ENCODE measurements at regions not wholly inside any gene's neighbourhood (a gene's known extent, or its start where the extent isn't known, plus 50 kb on each side); places are given as distances from the start of the nearest gene placed in this dataset.
A peak's percentile ranks its signal among the peaks of the same experiment; 100 is the strongest.

DNA sequence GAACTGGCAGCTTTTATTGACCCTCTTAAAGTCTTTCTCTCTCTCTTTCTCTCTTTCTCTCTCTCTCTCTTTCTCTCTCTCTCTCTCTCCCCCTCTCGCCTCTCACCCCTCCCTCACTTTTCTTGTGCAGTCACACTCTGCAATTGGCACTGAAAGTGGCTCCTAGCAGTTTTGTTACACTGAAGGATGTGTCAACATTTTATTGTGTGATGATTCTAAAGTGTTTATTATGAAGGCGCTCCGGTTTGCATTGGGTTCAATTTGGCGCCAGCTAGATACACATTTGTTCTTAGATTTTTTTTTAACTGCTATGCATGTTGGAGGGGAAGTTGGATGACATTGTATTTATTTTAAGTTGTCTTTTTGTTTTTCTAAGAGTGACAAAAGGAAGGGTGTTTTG, 64.0 kb upstream of the CHRM3 start:
- no peak for DNase-seq

- DNase-seq = no peak
Measured at GRCh38 chr1:239321877-239322276, 64.5 kb upstream of the CHRM3 start.

DNA sequence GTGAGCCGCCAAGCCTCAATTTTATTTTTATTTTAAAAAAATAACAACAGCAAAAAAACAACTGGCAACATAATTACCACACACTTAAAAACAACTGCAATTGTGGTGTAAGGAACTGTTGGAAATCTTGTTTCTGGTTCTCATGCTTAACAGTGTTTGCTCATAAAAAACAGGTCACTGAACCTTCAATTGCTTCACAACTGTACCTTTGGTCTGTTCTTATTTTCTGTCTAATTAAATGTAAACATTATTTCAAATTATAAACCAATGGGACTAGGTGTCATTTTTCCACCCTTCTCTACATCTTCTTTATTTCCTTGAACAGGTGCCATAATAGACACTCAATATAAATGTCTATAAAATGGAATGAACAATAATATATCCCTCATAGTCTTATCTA, 68.4 kb upstream of the CHRM3 start:
- no peak for DNase-seq

DNA sequence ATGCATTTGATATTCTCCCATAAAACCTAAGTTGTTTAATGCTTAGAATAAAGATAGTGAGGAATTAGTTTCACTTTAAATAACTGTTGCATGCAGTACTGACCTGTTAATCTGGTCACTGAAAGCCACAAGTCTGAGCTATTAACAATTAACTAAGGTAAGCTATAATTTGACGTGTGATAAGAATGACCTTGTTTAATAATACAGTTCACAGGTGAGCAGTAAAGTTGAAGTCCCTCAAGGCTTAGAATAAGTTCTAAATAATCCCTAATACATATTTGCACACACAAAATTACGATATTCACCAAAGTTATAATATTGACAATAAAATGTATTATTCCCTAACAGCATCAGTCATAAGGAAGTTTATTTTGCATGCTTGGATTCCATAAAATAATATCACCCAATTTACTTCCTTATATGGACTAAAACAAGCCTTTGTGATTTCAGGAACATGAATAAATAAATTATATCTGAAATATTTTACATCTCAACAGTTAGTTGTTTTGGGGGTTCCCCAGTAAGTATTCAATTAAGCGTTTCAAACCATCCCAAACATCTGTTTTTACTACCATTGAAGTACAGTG, 70.6 kb upstream of the CHRM3 start:
- no peak for DNase-seq

DNA sequence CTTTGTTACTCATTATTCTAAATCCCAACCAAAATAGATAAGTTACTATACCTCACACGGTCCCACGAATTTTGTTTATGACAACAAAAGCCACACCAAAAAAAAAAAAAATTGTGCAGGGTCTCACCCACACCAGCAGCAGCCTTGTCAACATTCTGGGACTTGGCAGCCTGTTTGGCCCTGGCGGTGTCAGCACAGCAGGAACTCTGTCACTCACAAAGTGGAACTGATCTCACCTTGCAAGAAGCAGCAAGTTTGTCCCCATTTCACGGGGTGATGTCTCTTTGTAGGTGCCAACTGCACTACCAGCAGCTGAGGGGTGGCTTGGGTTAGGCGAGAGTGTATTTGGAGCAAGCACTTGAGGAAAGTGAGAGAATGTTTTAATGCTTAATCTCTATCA, 75.0 kb upstream of the CHRM3 start:
- DNase-seq = no peak

- DNase-seq = peak; percentile 10
Measured at GRCh38 chr1:239308701-239309333, 77.6 kb upstream of the CHRM3 start.

GRCh38 chr1:239307886-239308285, 78.5 kb upstream of the CHRM3 start:
- no peak for DNase-seq

DNA sequence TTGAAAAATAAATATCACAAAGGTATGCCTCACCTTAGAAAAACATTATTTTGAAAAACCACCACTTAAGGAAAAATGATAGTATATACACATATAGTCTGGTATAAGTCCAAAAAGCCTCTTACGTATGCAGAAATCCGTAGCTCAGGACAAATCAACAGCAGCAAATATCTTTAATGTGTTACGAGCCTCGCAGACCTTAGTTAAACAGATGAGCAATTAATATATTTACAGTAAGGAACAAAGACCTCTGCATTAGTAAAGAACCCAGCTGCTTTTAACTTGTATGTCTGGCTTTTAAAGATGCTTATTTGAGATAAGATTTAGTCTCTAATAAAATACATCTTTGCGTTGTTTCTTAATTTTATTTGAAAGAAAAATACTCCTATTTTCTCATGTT, 79.9 kb upstream of the CHRM3 start:
- DNase-seq = no peak

GRCh38 chr1:239303289-239303688, 83.1 kb upstream of the CHRM3 start:
- no peak for DNase-seq

DNA sequence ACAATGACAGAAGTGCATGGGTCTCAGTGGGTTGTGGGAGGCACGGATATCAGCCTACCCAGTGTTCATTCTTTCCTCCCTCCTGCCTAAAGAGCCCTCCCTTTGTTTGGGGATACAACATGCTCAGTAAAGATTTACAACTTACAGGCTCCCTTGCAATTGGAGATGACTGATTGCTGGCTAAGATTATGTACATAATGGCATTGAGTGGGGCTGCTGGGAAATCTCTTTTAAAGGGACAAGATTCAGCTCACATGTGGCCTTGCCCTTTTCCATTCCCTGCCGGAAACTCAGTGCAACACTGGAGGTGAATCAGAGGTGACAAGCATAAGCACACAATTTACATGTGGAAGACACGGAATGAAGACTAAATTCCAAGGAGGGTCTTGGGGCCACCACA, 83.7 kb upstream of the CHRM3 start:
- DNase-seq = no peak

DNA sequence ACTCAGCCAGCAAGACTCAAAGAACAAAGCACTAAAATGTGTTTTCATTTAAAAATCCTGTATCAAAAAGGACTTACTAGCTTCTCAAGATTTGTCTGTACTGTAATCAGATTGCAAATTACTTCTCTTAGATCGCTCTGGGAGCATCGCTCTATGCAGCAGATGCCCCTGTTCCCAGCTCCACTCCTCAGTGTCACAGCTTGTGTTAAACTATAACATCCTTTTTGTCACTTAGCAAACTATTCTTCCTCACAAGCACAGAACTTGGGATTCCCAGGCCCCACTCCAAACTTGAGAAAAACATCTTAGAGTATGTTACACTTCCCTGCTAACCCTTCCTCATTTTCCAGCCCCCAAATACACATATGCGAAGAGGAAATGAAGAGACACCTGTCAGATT, 85.1 kb upstream of the CHRM3 start:
- DNase-seq = no peak

DNA sequence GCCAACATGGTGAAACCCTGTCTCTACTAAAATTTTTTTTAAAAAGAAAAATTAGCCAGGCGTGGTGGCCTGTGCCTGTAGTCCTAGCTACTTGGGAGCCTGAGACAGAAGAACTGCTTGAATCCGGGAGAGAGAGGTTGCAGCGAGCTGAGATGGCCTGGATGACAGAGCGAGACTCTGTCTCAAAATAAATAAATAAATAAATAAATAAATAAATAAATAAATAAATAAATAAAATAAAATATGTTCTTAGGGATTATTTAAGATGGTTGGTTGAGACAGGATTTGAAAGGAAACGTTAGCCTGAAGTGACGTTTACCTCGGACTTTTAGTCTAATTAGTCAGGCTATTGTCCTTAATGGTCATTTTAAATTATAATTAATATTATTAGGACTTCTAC, 88.5 kb upstream of the CHRM3 start:
- no peak for DNase-seq

DNA sequence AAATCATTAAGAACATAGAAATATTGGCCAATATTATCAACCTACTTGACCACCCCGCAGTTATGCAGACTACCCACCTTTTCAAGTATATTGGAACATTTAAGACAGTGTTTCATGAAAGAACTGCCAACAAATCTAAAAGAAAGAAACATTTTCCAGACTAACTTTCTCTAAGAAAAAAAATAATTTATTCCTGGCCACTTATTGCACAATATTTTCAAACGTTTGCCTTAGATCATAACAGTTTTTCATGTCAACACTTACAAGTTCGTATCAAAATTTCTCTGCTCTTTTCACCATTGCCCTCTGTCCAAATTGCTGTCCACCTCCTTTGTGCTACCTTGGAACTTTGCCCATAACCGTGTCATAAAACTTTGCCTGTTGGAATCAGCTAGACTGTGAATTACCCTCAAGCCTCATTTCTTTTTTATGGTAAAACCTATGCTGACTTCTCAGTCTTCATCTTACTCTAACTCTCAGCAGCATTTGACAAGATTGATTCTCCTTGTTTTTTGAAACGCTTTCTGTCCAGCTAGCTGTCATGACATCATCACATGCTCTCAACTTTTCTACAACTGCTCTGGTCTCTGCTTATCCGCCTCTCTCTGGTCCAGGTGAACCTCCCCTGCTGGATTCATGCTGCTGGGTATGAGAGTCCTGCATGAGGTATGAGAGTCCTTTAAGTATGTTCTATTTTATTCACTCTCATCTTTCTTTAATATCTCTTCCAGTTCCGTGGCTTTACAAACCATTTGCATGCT, 92.8 kb upstream of the CHRM3 start:
- no peak for DNase-seq

DNA sequence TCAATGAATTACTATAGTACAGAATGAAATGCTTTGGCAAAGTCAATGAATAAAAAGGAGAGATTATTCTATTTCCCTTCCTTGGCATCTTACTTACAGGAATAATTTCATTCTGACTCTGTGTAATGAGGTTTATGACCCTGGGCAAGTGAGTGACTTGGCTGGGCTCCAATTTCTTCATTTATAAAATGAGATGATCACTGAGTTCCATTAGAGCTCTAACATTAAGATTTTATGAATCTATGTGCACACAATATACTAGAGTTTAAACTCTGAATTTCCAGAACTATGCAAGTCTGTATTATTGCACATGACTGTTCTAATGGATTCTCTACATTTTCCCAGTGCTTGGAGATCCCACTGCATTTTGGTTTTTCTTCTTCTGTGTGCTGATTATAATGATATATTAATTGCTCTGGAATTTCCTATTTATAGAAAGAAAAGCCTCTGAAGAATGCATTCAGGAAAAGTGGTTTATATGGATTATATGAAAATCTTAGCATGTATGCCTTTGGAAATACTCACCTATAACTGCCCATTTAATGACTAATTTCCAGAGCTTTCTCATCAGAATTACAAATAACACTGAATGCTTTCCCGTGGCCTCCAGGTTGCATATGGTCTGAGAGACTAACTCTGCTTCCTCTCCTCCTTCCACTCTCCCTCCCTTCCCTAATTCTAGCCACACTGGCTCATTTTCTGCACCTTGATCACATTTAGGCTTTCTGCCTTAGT, 97.4 kb upstream of the CHRM3 start:
- no peak for DNase-seq

GRCh38 chr1:239287296-239287695, 99.1 kb upstream of the CHRM3 start:
- no peak for DNase-seq

- DNase-seq = no peak
Measured at GRCh38 chr1:239283216-239283615, 103.2 kb upstream of the CHRM3 start.

GRCh38 chr1:239282411-239282810, 104.0 kb upstream of the CHRM3 start:
- DNase-seq = no peak

- no peak for DNase-seq
Measured at GRCh38 chr1:239276051-239276450, 110.3 kb upstream of the CHRM3 start.

GRCh38 chr1:239274242-239274830, 112.0 kb upstream of the CHRM3 start:
- no peak for DNase-seq

- no peak for DNase-seq
Measured at GRCh38 chr1:239270509-239270908, 115.9 kb upstream of the CHRM3 start.

GRCh38 chr1:239269706-239270105, 116.7 kb upstream of the CHRM3 start:
- DNase-seq = no peak

DNA sequence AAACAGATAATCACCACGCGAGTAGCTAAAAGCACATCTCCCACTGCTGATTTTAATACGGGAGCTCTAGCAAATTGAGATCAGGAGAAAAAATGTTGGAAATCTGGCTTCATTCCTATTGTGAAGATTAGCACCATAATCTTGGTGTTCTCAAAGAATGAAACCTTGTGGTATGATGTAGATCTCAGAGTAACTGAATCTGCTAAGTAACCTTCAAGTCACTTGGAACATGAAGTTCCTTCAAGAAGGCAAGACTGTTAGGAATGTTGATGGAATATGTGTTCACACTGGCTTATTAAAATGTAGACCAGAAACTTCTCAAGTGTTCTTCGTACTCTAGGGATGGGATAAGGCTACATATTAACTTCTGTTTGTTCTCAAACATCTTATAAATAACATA, 117.4 kb upstream of the CHRM3 start:
- no peak for DNase-seq

All from renal pelvis (tissue), 1 donor.